HG03460 (cell line): ENCODE measurements at regions not wholly inside any gene's neighbourhood (a gene's known extent, or its start where the extent isn't known, plus 50 kb on each side); places are given as distances from the start of the nearest gene placed in this dataset.

ENCODE experiments used
- ATAC-seq: cut with Tn5 transposase; IDR thresholded peaks from one replicate; pipeline ENCODE4 v1.9.1; 2021; ENCODE audit not compliant: unreplicated experiment

- no peak for ATAC-seq
Observed at GRCh38 chr20:58139849-58140786, 88.3 kb downstream of the ANKRD60 start.

GRCh38 chr20:58138395-58138794 is 90.1 kb downstream of the ANKRD60 start:
- ATAC-seq = no peak

- ATAC-seq = no peak
Observed at GRCh38 chr20:58137651-58138265, 90.7 kb downstream of the ANKRD60 start.

- no peak for ATAC-seq
Observed at GRCh38 chr20:58137236-58137635, 91.2 kb downstream of the ANKRD60 start.

GRCh38 chr20:58136149-58136484 is 92.3 kb downstream of the ANKRD60 start:
- no peak for ATAC-seq

GRCh38 chr20:58135441-58136148 is 92.9 kb downstream of the ANKRD60 start:
- no peak for ATAC-seq

GRCh38 chr20:58133020-58133808 is 95.2 kb downstream of the ANKRD60 start:
- no peak for ATAC-seq

- no peak for ATAC-seq
Observed at GRCh38 chr20:58131551-58132142, 96.8 kb downstream of the ANKRD60 start.

- ATAC-seq = no peak
Observed at GRCh38 chr20:58131151-58131550, 97.3 kb downstream of the ANKRD60 start.

GRCh38 chr20:58130581-58130980 is 97.9 kb downstream of the ANKRD60 start:
- ATAC-seq = no peak

GRCh38 chr20:58130156-58130555 is 98.3 kb downstream of the ANKRD60 start:
- ATAC-seq = no peak

GRCh38 chr20:58129721-58130151 is 98.7 kb downstream of the ANKRD60 start:
- no peak for ATAC-seq

- ATAC-seq = no peak
Observed at GRCh38 chr20:58128635-58129625, 99.5 kb downstream of the ANKRD60 start.

- ATAC-seq = no peak
Observed at GRCh38 chr20:58127701-58128111, 100.7 kb downstream of the ANKRD60 start.

GRCh38 chr20:58125726-58126125 is 102.7 kb downstream of the ANKRD60 start:
- ATAC-seq = no peak

- no peak for ATAC-seq
Observed at GRCh38 chr20:58117944-58118343, 110.5 kb downstream of the ANKRD60 start.

GRCh38 chr20:58116505-58116904 is 111.9 kb downstream of the ANKRD60 start:
- no peak for ATAC-seq

GRCh38 chr20:58113716-58114115 is 114.7 kb downstream of the ANKRD60 start:
- ATAC-seq = no peak

GRCh38 chr20:58112017-58112781 is 116.3 kb downstream of the ANKRD60 start:
- no peak for ATAC-seq
